Pancreas (tissue), 10 donors: ENCODE measurements at regions not wholly inside any gene's neighbourhood (a gene's known extent, or its start where the extent isn't known, plus 50 kb on each side); places are given as distances from the start of the nearest gene placed in this dataset.

Source experiments
- ATAC-seq, 4 donors: fragments of 200-7000 bp; cut with Tn5 transposase; one replicate each; pipeline versions ENCODE4 v1.8.0 to v1.9.1; 2020; ENCODE audit warnings: mild to moderate bottlenecking in 4 of 4, moderate library complexity in 4 of 4
- DNase-seq, 6 donors: peaks; one replicate each; pipeline ENCODE4 v3.0.0-alpha.2; 2020
- FAIRE-seq: peaks from 2 replicates; lab custom pipeline; 2012; peaks lifted over from hg19 to GRCh38; lab: Jason Lieb, UNC
- H3K27ac ChIP-seq, 4 donors: fragments of 200-600 bp; sonication (generic); 1 replicate in 3 of 4; 2 replicates in 1 of 4; pipeline versions ENCODE4 v1.5.0 to v1.8.0; 2020
- H3K27me3 ChIP-seq, 4 donors: fragments of 200-600 bp; one replicate each; pipeline ENCODE4 v1.8.0; 2021
- H3K36me3 ChIP-seq, 3 donors: fragments of 200-600 bp; sonication (generic) in 1 of 3; one replicate each; pipeline versions ENCODE4 v1.5.0 to v1.8.0; 2020 to 2021
- H3K4me1 ChIP-seq, 3 donors: fragments of 200-600 bp; one replicate each; pipeline ENCODE4 v1.8.0; 2021
- H3K4me3 ChIP-seq, 4 donors: fragments of 200-600 bp; sonication (generic) in 2 of 4; one replicate each; pipeline versions ENCODE4 v1.5.0 to v1.8.0; 2020 to 2021
- H3K9me3 ChIP-seq, 4 donors: fragments of 200-600 bp; one replicate each; pipeline ENCODE4 v1.8.0; 2021
- WGBS, 2 donors: extraction: QIAGEN DNeasy Blood & Tissue Kit; methylation state at CpG; one replicate each; pipeline ENCODE4 v1.1.7; 2013; 5-methylcytosine and 5-hydroxymethylcytosine counted together
- intact Hi-C, 3 donors: fragments of 100-400 bp; cut with DNase I; formaldehyde crosslinking; loops; one replicate each; pipeline versions ENCODE4 v1.11.1 to v1.14.2; 2022
- TF ChIP-seq, protein P1 (sequence below), 4 donors: fragments of 200-600 bp; sonication (generic) in 3 of 4; IDR thresholded peaks; one replicate each; pipeline versions ENCODE4 v1.5.0 to v1.8.0; 2021; ENCODE audit warnings: antibody characterized with exemption in 4 of 4
- donor health status: healthy with polysubstance abuse.
- donor health status: DM: no; HTN: no; CAD: no; lungs with moderate emphysema.
- donor health status: DM: no; HTN: no; CAD: no.
- donor health status: control.
- donor health status: control.
- donor health status: Bipolar disorder and iron deficiency.
- donor health status: DM: yes; HTN: yes; CAD: no.
- donor health status: DM: no; HTN: no; CAD: no.
- donor health status: DM: no; HTN: no; CAD: no.
- donor health status: DM: yes; HTN: yes; CAD: no.

DNA sequence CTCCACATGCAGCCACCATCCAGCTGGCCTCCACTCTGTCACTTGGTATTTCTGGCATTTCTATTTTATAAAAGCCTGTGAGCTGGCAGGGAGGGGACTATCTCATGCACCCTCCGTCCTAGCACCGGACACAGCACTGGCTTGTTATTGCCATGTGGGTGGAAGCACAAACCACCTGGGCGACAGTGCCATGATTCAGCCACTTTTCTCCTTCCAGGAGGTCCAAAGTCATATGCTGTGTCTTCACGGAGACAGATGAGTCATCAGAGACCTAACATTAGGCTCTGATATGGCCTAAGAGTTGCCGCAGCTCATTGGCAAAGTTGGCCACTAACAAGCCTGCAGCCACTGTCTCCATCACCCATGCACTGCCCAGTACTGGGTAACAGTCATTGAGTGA, 1123.0 kb downstream of the VRK1 start:
- ATAC-seq (no peak), DNase-seq (no peak), FAIRE-seq (no peak)
- Histone ChIP-seq H3K36me3 (no peaks in the 10 kb centered on the region), H3K27ac (no peak overlapping the region), H3K9me3 (no peaks in the 10 kb centered on the region), H3K4me3 (no peak overlapping the region), H3K4me1 (no peaks in the 10 kb centered on the region), H3K27me3 (no peaks in the 10 kb centered on the region)
- TF ChIP-seq, protein P1, sequence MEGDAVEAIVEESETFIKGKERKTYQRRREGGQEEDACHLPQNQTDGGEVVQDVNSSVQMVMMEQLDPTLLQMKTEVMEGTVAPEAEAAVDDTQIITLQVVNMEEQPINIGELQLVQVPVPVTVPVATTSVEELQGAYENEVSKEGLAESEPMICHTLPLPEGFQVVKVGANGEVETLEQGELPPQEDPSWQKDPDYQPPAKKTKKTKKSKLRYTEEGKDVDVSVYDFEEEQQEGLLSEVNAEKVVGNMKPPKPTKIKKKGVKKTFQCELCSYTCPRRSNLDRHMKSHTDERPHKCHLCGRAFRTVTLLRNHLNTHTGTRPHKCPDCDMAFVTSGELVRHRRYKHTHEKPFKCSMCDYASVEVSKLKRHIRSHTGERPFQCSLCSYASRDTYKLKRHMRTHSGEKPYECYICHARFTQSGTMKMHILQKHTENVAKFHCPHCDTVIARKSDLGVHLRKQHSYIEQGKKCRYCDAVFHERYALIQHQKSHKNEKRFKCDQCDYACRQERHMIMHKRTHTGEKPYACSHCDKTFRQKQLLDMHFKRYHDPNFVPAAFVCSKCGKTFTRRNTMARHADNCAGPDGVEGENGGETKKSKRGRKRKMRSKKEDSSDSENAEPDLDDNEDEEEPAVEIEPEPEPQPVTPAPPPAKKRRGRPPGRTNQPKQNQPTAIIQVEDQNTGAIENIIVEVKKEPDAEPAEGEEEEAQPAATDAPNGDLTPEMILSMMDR (IDR thresholded peaks at IDR 0.05), result no peak
- intact Hi-C loops, result no loop called here
- WGBS, 2 donors, result 70 to 82% methylated on average over 5 of the region's 5 CpGs

- Histone ChIP-seq H3K36me3 (no peaks in the 10 kb centered on the region), H3K9me3 (no peaks in the 10 kb centered on the region), H3K4me3 (no peak overlapping the region), H3K4me1 (no peaks in the 10 kb centered on the region), H3K27ac (no peak overlapping the region), H3K27me3 (no peaks in the 10 kb centered on the region)
- FAIRE-seq (no peak), DNase-seq (no peak), ATAC-seq (no peak)
- TF ChIP-seq, protein P1 (IDR thresholded peaks at IDR 0.05), result no peak
- intact Hi-C loops, result no loop called here
- 32 to 46% methylated on average over 5 of the region's 5 CpGs for WGBS, 2 donors
Observed at GRCh38 chr14:97921296-97921695, 1124.1 kb downstream of the VRK1 start.

GRCh38 chr14:97924922-97925613, 1127.9 kb downstream of the VRK1 start:
- Histone ChIP-seq H3K4me3 (no peak overlapping the region), H3K27ac (no peak overlapping the region), H3K36me3 (no peaks in the 10 kb centered on the region), H3K9me3 (no peaks in the 10 kb centered on the region), H3K4me1 (no peaks in the 10 kb centered on the region), H3K27me3 (no peaks in the 10 kb centered on the region)
- 74 to 82% methylated on average over 11 of the region's 11 CpGs for WGBS, 2 donors
- intact Hi-C loops, result no loop called here
- TF ChIP-seq, protein P1 (IDR thresholded peaks at IDR 0.05), result no peak
- no peak for FAIRE-seq
- DNase-seq, result no peak
- ATAC-seq, result no peak

DNA sequence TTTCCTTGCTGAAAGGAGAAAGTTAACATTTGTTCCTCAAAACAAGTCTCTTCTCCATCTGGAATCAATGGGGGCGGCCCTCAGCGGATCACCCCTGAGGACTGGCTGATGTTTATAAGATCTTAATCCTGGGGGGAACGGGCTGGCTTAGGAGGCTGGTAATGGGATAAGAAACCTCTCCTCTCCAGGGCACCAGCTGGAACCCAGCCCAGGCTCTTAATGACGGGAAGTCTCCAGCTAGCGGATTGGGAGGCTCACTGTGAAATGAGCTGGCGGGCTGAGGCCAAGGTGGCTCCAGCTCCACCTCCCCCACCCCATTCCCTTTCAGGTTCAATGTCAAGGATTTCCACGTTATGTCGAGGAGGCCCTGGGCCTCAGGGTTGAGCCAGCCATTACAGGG, 1133.0 kb downstream of the VRK1 start:
- no peak for ATAC-seq
- intact Hi-C loops, result no loop called here

DNA sequence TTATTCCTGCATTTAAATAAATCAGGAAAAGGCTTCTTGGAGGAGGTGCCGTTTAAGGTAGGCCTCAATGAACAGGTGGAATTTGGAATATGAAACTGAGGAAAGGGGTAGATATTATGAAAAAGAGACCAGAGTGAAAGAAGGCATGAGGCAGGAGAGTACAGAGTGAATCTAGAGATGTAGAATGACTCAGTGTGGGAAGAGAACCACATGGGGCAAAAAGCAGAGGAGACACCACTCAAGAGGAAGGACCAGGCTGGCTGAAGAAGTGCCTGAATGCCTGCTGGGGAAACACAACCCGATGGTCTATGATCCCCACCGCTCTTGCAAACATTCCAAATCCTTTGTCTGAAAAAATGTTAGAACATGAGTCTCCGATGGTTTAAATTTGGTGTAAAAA, 1134.1 kb downstream of the VRK1 start:
- Histone ChIP-seq H3K4me1 (no peaks in the 10 kb centered on the region), H3K27ac (no peak overlapping the region), H3K4me3 (no peak overlapping the region), H3K27me3 (no peaks in the 10 kb centered on the region), H3K36me3 (no peaks in the 10 kb centered on the region), H3K9me3 (no peaks in the 10 kb centered on the region)
- DNase-seq, result no peak
- TF ChIP-seq, protein P1 (IDR thresholded peaks at IDR 0.05), result no peak
- no peak for FAIRE-seq
- intact Hi-C loops, result no loop called here
- 78 to 88% methylated on average over 4 of the region's 4 CpGs for WGBS, 2 donors
- no peak for ATAC-seq

More for the DNA sequence above, 1133.0 kb downstream of the VRK1 start:
- DNase-seq (no peak), FAIRE-seq (no peak)
- Histone ChIP-seq H3K36me3 (no peaks in the 10 kb centered on the region), H3K4me3 (no peak overlapping the region), H3K27me3 (no peaks in the 10 kb centered on the region), H3K27ac (no peak overlapping the region), H3K4me1 (no peaks in the 10 kb centered on the region), H3K9me3 (no peaks in the 10 kb centered on the region)
- WGBS, 2 donors, result 68 to 74% methylated on average over 8 of the region's 8 CpGs
- TF ChIP-seq, protein P1 (IDR thresholded peaks at IDR 0.05), result no peak
